Hematopoietic multipotent progenitor cell treated with erythropoietin and hydrocortisone succinate and interleukin-3 and kit ligand, for 15 days (in vitro differentiated cells): ENCODE measurements at regions not wholly inside any gene's neighbourhood (a gene's known extent, or its start where the extent isn't known, plus 50 kb on each side); places are given as distances from the start of the nearest gene placed in this dataset.
"Not testable (repeated sequence)": the region's sequence is repeated elsewhere in the genome, so short reads cannot be mapped to it uniquely, and the experiment has no call there.

ENCODE experiments used
- DNase-seq: peaks from one replicate; pipeline ENCODE4 v3.0.0-alpha.2; 2015; ENCODE audit warnings: low spot score

- no peak for DNase-seq
Observed at GRCh38 chr5:152178350-152178699, 226.8 kb downstream of the NMUR2 start.

DNA sequence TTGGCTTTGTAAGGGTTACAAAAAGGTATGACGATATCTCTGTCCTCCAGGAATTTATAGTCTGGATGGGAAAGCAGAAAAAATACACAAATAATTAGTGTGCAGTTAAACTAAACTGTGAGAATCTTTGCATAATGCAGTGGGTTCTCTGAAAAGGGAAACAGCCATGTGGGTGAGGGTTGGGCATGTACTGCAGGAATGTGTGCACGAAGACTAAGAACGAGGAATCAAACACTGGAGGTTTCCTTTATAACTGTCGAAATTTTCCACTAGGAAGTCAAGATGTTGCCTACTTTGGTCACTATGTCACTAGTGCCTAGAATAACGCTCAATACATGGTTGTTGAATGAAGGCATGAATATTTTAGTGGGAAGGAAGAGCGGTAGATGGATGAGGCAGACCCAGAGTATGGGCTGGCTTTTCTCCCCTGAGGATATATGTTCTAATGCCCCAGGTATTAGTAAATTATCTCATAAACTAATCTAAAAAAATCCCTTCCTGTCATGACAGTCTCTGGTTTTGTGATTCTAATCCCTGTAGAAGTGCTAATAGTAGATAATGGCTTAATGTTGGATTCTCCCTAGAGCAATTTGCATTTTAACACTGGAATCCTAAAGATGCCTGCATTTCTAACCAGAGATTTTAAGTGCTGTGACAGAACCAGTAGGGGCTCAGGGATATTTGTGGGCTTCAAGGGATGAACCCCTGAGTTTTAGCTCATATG lies 227.3 kb downstream of the NMUR2 start:
- no peak for DNase-seq

DNA sequence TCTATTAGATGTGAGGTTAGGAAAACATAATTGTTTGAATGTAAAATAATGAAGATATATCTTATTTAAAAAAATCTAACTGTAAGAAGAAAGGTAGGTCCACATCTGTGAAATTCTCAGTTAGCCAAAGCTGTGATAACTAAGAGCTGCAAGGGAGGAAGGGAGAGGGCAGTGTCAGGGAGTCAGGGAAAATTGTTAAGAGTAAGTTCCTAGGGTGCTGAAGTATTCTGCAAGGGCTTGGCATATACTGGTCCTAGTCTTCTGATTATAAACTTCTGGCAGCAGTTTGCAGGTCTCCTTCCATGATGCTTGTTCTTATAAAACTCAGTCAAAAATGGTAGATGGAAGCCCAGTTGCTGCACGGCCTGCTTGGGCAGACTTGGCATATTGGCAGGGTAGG lies 233.2 kb downstream of the NMUR2 start:
- no peak for DNase-seq

GRCh38 chr5:152170350-152170749 lies 234.7 kb downstream of the NMUR2 start:
- DNase-seq = no peak

DNA sequence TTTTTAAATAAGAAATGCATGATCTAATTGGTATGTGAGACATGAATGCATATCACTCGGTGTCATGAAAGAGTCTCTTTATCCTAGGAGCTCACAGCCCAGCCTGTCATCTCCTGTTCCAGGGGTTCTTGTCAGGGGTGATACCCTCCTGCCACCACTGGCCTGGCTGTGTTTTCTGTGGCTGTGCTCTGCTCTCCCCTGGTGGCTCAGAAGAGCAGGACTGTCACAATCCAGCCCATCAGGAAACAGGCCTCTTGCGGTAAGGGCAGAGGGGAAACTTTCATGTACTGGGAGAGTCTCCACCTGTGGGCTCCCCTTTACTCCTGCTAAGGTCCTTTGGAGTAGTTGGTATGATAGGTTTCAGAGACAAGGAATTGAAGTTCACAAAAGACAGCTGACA lies 240.2 kb upstream of the GLRA1 start:
- DNase-seq = no peak

DNA sequence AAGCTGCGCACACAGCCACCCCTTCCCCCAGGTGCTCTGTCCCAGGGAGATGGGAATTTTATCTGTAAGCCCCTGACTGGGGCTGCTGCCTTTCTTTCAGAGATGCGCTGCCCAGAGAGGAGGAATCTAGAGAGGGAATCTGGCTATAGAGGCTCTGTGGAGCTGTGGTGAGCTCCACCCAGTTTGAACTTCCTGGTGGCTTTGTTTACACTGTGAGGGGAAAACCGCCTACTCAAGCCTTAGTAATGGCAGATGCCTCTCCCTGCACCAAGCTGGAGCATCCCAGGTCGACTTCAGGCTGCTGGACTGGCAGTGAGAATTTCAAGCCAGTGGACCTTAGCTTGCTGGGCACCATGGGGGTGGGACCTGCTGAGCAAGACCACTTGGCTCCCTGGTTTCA lies 235.2 kb upstream of the GLRA1 start:
- DNase-seq = not testable (repeated sequence)

DNA sequence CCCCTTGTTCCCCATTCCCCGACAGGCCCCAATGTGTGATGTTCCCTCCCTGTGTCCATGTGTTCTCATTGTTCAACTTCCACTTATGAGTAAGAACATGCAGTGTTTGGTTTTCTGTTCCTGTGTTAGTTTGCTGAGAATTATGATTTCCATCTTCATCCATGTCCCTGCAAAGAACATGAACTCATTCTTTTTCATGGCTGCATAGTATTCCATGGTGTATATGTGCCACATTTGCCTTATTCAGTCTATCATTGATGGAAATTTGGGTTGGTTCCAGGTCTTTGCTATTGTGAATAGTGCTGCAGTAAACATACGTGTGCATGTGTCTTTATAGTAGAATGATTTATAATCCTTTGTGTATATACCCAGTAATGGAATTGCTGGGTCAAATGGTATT lies 229.8 kb upstream of the GLRA1 start:
- not testable (repeated sequence) for DNase-seq

- DNase-seq = no peak
Observed at GRCh38 chr5:152151940-152152339, 227.3 kb upstream of the GLRA1 start.

DNA sequence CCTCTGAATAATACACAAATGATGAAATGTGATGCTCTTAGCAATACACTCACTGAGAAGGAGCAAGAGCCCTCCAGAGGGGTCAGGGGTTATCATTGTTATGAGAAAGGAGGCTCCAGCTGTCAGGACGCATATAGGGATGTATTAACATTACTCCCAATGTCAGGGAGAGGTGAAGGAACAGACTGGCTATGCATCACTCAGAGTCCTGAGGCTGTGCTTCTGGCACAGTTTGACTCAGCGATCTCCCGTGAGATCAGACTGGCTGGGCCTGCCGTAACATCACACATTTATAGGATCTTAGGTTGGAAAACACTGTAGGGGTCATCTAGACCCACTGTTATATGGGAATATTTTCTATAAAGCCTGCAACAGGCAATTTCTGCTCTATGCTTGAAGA lies 226.5 kb upstream of the GLRA1 start:
- DNase-seq = no peak

DNA sequence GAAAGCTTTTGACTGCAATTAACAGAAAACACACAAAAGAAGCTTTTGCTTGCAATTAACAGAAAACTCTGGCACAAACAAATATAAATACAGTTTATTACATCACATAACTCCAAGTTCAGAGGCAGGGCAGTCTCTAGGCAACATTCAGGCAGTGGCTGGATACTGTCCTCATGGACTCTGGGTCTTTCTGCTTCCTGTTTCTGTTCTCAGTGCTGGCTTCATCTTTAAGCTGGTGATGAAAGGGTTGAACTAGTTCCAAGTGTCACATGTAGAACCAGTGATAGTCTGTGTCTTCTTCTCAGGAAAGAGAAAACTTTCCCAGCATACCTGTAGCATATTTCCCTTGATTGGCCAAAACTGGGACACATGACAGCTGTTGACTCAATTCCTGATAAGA lies 222.6 kb upstream of the GLRA1 start:
- no peak for DNase-seq

- DNase-seq = no peak
Observed at GRCh38 chr5:152146566-152146965, 221.9 kb upstream of the GLRA1 start.

GRCh38 chr5:152144556-152144955 lies 219.9 kb upstream of the GLRA1 start:
- no peak for DNase-seq

- DNase-seq = no peak
Observed at GRCh38 chr5:152144030-152144429, 219.4 kb upstream of the GLRA1 start.

DNA sequence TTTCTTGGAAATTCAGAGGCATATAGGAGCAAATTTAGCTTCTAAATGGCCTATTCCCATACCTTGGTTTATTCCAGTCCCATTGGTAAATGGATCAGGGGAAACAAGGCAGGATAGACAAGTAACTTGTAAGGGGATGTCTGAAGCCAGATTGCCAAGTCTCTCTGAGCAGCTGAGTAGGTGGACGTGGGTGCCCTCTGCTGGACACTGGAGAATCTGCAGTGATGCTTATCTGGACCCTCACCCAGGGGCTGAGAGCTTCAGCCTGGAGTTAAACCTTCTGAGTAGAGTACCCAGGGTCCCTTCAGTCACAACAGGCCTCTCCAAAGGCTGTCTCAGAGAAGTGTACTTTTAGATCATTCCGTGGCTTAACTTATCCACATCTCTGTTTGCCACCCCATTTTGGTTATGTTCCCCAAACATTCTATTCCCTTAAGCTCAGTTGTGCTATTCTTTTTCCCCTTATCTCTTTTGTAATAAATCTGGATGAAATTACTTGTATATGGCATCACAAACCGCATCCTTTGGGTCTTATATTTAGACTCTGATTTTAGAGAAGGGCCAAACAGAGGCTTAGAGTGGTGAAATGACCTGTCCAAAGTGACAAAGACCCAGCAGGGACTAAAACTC lies 218.3 kb upstream of the GLRA1 start:
- peak; percentile 43 for DNase-seq

GRCh38 chr5:152140347-152140746 lies 215.7 kb upstream of the GLRA1 start:
- no peak for DNase-seq

DNA sequence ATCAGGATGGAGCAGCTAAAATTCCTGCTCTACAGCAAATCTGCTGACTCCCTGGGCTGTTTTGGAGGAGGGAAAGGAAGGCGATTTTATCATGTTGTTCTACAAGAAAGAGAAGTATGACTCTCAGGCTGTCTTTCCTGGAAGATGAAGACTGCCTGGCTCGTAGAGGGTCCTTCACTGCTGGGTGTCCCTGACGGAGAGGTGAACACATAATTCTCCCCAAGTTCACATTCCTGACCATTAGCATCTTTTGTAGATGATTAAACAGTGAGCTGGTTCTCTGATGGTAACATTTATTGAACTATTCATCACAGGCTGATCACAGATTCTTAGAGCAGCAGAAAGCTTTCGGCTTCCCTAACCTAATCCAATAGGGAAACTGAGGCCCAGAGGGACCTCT lies 212.4 kb upstream of the GLRA1 start:
- no peak for DNase-seq

DNA sequence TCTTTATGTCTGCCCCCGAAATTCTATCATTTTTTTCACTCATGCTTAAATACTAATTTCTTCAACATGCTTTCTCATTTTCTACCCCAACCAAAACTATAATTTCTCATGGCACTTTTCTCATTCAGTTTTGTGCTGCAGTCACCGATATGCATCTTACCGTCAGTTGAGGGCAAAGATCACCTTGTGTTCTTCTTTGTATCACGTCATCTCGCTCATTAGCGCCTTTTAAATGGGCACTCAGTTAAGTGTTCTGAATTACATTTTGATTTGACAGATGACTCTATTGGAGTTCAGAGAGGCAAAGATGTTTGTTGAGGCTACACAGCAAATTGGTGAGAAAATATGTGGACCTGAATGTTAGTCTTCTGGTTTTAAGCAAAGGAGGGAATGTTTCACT lies 211.7 kb upstream of the GLRA1 start:
- no peak for DNase-seq

GRCh38 chr5:152135827-152136226 lies 211.2 kb upstream of the GLRA1 start:
- no peak for DNase-seq

- DNase-seq = no peak
Observed at GRCh38 chr5:152125661-152126205, 201.1 kb upstream of the GLRA1 start.

DNA sequence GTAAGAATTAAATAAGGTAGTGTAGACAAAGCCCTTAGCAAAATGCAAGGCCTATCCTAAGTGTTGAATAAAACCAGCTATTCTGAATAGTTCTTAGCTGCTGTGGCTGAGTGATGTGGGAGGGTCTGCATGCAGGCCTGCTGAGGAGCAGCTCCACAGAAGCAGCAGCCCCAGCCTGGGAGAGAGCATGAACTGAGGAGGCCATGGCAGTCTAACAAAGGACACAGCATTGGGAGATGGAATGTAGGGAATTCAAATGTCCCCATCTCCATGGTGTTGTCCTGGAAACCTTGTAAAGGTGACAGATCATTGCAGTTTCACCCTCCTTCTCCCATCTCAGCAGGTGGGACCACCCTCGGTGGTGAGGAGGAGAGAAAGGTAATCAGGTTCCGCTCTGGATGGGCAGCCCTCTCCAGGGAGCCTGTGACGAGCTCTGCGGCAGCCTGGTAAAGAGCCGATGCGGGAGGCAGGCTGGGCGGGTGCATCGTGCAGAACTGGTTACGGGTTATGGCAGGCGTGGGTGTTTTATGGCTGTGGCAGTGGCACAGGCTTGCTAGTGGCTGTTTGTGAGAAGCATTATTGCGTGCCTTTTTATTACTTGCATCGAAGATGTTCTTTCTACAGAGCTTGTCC lies 199.9 kb upstream of the GLRA1 start:
- DNase-seq = no peak

DNA sequence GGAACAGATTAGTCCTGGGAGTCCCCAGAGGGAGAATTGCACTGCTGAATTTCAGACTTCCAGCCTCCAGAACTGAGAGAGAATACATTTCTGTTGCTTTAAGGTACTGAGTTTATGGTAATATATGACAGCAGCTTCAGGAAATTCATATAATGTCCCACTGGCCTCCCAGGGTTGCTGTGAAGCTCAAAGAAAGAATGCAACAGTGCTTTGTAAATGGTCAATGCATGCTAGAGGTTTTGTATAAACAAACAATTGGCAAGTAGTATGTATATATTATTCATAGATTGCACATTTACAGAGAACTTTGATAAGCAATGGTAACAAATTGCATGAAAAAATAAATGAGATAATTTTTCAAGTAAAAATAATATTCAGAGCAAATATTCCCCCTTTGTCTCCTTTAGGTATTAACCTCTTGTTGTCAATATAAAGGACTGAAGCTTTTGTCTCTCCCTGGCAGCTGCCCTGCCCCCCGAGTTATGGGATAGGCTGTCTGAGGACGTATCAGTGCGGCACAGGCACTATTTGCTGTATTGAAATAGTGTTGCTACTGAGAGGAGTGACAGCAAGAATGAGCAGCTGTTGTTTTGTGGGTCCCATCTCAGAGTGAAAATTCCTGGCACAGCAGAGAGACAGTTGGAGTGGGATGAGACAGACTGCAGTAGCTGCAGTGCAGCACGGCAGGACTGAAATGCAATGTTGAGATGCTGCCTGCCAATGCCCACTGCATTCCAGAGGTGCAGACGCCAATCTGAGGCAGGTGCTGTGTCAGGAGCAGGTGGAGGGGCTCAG lies 194.2 kb upstream of the GLRA1 start:
- DNase-seq = no peak

DNA sequence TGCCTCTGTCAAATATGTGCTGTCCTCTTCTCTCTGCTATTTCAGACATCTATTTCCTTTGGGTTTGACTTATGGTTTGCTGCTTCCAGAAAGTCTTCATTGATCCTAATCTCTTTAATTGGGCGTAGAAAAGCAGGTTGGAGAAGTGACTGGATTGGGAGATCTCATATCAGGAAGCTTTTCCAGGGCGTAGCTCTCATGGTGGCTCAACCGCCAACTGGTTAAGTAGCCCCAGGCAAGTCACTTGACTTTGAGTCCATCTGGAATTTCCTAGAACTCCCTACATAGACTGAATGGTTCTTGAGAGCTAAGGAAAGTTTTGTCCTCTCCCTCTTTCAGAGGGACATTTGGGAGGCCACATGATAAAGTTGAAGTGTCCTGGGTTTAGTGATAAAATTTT lies 192.3 kb upstream of the GLRA1 start:
- no peak for DNase-seq

GRCh38 chr5:152113401-152113800 lies 188.8 kb upstream of the GLRA1 start:
- DNase-seq = no peak
